NCI-H1105 treated with DMSO at 0.1 percent for 48 hours (cell line): ENCODE measurements at regions not wholly inside any gene's neighbourhood (a gene's known extent, or its start where the extent isn't known, plus 50 kb on each side); places are given as distances from the start of the nearest gene placed in this dataset.
"Not testable (repeated sequence)": the region's sequence is repeated elsewhere in the genome, so short reads cannot be mapped to it uniquely, and the experiment has no call there.

Source experiments
- DNase-seq: peaks from one replicate; lab custom pipeline; 2025; lab: John Stamatoyannopoulos, UW

DNA sequence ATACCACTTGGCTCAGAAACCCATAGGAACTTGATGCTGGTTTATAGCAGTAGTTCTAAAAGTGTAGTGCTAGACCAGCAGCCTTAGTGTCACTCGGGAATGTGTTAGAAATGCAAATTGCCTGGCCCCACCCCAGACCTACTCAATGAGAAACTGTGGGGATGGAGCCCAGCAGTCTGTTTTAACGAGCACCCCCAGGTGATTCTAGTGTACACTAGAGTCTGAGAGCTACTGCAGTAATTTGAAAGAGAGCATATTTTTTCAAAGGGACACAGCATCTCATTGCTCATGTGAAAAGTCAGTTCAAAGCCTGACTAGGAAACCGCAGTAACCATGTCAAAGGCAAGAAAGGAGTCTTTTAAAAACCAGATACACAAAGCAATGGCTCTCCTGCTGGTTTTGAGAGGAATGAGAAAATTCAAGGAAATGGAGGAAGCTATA, 313.4 kb downstream of the SQOR start:
- DNase-seq, result no peak

DNA sequence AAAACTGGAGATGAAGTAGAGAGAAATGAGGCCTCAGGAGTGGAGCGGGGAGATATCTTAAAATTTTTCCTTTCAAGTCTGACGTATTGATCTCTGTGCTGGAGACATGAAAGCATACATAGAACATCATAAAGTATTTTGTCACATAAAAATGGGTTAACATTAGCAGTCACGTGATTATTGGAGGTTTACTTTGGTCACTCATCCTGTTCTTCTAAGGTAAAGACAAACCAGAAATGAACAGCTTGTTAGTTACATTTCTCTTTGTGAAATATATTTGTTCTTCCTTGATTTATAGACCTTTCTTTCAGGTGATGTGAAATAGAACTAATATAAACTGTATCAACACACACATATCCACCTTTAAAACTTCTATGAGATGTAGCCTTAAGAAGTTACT, 324.1 kb downstream of the SQOR start:
- no peak for DNase-seq

DNA sequence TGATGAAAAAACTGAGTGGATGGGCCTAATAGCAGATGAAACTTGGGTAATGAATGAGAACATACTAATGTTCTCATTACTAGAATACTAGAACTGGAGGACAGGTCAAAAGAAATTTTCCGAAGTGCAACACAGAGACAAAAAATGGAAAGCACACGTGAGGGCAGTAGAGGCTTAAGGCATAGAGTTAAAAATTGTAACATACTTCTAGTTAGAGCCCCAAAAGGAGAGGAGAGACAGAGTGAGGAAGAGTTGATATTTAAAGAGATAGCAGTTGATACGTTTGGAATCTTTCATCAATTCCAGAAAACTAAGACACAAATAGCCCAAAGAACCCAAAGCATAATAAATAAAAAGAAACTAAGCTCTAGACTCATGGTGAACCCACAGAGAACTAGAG, 327.9 kb downstream of the SQOR start:
- no peak for DNase-seq

DNA sequence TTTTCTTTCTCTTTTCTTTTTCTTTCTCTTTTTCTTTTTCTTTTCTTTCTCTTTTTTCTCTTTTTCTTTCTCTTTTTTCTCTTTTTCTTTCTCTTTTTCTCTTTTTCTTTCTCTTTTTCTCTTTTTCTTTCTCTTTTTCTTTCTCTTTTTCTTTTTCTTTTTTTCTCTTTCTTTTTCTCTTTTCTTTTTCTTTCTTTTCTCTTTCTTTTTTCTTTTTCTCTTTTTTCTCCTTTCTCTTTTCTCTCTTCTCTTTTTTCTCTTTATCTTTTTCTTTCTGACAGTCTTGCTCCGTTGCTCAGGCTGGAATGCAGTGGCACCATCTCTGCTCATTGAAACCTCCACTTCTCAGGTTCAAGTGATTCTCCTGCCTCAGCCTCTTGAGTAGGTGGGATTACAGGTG, 335.7 kb downstream of the SQOR start:
- DNase-seq, result no peak

DNA sequence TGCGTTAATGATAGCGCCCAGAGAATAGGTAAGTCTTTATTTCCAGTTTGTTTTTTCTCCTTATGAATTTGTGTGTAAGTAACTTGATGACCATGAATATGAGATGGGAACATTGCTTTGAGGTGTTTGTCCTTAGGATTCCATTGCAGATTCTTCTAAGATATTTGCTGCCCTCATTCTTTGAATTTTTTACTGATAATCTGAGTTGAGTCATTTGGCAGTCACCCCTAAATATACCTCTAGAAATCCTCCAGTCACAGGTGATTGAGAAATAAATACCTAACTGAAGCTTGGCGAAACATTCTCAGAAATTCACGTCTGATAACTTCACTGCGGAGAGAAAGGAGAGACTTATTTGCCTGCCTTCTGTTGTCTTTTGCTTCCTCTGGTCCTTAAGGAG, 345.5 kb downstream of the SQOR start:
- no peak for DNase-seq

DNA sequence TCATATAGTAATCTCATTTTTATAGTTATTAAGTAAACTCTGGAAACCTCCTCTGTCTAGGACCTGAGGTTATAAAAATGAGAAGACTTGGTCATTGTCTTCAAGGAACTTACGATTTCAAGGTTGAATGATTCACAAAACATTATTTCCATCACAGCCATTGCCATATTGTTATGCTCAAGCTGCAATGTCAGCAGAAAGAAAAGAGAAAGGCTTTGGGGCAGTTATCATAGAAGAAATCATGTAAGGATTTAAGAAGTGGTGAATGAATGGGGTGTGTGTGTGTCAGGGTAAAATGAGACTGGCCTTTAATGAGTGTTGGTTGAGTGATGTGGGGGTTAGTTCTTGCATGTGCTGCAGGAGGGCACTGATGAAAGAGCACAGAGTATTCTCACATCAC, 346.8 kb downstream of the SQOR start:
- DNase-seq, result no peak

DNA sequence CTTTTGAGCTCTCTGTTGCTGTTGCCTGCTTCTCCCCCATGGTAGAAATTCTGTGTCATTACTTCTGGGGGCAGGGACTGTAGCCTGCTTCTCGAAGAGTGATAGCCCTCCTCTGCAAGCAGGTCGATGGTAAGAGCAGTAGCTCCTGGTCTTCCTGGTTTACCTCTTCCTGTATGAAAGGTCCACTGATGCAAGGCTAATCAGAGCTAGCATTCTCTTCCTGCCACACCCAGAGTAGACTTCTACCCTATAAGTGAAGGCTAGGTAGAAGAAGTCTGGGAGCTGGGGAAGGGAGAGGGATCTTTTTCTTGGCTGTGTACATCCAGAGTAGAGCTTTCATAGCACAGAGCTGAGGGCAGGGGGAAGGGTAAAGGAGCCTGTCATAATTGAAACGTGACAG, 357.0 kb downstream of the SQOR start:
- no peak for DNase-seq

DNA sequence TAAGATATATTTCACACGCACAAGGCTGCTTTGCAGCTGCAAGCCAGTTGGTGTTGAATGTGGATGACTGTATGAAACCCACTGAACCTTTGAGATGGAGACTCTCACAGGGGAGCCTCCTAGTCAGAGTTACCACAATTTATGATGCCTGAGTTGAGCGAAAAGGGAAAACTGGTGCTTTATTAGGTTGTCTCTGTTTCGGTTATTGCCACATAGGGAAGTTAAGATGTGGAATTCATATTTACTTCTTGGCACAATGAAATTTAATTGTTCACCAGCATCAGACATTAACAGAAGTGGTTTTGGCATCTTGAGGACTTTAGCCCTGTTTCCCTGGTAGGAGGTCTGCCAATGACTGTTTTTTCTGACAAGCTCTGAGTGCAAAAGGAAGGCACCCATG, 358.2 kb downstream of the SQOR start:
- DNase-seq, result no peak

DNA sequence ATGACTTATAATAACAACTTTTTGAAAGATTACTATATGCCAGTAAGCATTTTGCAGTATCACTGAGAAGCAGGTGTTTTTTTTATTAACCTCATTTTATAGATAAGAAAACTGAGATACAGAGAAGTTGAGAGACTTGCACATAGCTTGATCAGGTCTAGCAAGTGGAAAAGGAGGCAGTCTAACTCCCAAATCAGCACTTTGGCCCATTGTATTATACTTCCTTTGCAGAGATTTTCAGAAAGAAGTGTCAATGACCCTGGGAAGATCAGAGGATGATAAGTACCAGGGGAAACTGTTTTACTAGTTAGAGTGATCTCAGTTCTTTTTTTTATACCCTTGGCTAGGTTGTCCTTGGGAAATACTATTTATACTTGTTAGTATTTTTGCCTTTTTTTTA, 358.7 kb downstream of the SQOR start:
- no peak for DNase-seq

DNA sequence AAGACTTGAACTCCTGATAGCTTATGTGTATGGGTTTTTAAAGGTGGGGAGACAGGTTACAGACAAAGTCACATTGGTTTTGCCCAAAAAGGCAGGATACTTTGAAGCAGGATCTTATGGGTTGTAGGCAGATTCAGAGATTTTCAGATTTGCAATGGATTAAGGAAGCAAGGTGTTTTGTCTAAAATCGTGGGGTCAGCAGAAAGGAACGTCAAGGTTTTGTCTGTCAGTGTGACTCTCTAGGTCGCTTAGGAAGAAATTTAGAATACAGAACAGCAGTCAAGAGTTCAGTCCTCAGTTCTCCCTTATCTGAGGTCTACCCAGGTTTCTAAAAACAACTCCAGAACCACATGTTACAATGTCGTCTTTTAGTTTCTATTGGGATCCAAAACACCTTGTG, 361.0 kb downstream of the SQOR start:
- DNase-seq, result no peak

DNA sequence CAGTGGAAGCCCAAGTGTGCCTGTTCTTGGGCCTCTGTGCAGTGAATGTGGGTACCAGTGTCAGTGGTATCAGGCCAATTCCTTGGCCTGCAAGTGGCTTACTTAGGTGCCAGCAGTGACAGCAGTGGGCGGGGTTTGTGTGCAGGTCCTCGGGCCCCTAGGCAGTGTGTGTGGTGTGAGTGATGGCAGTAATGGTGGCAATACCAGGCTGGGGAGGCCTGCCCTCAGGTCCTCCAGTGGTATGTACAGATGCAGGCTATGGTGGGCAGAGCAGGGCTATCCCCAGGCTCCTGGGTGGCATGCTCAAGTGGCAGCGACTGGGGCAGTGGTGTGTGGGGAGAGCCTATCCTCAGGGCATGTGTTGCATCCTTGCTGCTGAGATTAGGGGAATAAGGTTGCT, 379.7 kb downstream of the SQOR start:
- no peak for DNase-seq

DNA sequence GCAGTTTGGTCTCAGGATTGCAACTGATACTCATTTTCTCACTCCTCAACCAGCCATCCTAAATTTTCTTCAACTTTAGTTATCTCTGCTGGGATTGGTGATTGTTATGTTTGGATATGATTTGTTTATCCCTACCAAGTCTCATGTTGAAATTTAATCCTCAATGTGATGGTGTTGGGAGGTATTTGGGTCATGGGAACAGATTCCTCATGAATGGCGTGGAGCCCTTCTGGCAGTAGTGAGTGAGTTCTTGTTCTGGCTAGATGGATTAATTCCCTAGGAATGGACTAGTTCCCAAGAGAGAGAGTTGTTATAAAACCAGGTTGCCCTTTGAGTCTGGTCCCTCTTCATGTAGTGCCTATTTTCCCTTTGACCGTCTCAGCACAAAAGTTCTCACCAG, 399.9 kb downstream of the SQOR start:
- no peak for DNase-seq

DNA sequence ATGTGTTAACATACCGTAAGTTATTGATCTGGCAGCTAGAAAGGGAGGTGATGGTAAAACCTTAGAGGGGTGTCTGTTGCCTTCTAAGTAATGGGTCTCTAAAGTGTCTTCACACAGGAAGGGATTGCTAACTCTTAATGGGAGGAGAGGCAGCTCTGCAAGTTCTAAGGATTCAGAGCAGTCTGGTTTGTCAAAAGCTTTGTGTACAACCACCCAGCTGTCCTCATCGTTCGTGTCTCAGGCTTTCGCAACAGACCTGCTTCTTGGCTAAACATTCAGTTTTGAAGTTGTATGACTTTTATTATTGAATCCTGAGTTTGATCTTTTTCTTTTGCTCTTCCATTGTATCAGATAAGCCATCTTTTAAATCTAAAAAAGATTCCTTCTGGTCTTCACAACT, 404.9 kb downstream of the SQOR start:
- no peak for DNase-seq

DNA sequence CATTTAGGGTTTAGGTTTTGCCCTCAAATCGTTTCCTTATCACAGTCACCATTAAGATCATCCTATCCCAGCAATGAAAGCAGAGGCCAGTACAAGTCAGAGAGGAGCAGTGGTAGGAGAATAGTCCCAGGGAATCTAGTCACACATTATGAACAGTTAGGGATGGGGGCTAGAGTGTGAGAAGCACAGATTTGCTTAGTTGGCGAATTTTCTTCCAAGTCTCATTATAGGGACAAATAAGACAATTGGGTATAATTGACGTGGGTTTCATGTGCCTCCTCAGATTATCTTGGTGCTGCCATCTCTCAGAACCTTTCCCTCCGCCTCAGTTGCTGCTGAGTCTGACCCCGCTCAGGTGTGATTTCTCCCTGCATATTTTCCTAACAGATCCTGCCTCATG, 407.1 kb downstream of the SQOR start:
- DNase-seq, result no peak

DNA sequence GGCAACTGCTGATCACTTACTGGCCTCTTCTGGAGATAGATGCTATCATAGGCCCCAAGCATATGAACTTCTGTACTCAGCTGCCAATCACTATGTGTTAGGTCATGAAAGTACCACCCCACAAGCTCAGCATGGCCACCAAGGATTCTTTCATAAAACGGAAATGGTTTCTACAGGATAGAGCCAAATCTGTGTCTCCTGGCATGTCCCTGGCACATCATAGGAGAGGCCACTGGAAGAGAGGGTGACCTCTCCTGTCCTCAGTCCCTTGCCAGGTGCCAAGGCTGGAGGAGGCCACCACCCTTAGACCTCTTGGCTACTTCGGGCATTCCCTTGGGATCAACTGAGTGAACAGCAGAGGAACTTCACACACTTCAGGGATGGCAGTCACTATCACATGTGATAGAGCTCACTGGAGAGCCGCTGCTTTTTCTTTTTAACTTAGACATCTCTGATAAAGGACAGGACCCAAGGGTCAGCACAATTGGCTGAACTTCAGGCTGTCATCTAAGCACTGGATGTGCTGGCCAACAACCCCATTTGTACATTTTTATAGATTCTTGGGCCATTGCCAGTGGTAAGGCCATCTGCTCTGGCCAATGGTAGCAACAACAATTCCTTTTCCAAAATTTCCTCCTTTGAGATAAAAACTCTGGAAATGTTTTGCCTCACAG, 425.2 kb downstream of the SQOR start:
- DNase-seq, result no peak

DNA sequence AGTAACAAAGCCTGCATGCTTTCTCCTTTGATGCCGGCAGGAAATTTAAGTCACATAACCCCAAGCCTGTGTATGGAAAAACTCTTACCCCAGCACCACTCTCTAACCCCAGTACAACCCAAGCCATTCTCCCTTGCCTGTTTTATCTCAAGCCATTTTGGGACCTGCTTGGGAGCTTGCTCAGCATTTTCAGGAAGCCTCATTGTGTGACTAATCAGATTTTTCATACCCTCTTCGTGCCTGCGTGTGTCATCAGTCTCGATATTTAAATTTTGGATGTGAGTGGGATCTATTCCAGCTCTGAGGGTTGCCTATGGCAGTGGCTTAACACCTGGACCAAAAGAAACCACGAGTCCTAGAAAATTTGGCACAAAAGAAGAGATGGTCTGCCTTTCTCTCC, 426.2 kb downstream of the SQOR start:
- no peak for DNase-seq

DNA sequence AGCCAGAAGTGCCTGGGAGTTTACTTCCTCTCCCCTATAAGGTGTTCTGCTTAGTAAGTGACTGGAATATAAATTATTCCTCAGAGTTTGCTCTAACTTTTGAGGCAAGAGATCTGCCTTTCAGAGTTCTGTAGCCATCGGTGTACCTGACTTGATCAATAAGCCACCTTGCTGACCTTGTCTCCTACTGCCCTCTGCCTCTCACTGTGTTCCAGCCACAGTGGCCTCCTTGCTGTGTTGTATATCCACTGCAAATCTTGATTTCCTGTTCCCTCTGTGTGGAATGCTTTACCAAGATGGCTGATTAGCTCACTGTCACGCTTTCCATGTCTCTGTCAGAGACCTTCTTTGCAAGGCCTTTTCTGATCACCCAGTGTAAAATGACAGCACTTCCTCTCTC, 442.4 kb downstream of the SQOR start:
- DNase-seq, result no peak

DNA sequence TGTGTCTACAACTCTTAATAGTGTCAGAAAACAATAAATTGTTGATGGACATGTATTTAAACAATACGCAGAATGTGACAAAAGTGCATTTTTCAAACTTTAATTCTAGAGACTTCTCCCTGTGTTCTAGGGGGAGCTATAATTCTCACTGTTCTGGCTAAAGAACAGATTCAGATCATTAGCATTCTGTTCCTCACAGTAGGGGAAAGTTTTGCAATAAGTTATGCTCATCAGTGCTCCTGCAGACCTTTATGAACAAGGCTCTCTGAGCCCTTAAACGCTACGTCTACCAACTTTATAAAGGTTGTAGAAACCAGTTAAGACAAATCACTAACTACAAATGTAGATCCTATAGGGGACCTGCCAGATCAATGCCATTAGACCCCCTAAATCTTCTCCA, 444.2 kb downstream of the SQOR start:
- no peak for DNase-seq

DNA sequence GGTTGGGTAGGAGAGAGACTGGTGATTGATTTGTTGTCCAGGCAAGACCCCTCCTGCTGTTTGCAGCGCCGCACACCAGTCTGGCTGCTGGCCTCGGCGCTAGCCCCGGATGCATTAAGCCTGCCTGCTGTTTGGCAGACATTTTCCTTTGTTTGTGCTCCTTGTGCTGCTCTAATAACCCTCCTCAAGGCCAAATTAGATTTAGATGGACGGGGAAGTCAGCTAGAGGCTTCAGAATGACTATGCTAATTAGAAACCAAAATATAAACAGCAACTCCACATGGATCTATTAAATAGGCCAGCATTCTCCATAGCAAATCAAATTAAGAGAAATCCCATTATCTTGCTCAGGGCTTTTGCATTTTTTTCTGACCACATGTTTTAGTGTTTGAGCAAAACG, 445.2 kb downstream of the SQOR start:
- peak; percentile 40 for DNase-seq

DNA sequence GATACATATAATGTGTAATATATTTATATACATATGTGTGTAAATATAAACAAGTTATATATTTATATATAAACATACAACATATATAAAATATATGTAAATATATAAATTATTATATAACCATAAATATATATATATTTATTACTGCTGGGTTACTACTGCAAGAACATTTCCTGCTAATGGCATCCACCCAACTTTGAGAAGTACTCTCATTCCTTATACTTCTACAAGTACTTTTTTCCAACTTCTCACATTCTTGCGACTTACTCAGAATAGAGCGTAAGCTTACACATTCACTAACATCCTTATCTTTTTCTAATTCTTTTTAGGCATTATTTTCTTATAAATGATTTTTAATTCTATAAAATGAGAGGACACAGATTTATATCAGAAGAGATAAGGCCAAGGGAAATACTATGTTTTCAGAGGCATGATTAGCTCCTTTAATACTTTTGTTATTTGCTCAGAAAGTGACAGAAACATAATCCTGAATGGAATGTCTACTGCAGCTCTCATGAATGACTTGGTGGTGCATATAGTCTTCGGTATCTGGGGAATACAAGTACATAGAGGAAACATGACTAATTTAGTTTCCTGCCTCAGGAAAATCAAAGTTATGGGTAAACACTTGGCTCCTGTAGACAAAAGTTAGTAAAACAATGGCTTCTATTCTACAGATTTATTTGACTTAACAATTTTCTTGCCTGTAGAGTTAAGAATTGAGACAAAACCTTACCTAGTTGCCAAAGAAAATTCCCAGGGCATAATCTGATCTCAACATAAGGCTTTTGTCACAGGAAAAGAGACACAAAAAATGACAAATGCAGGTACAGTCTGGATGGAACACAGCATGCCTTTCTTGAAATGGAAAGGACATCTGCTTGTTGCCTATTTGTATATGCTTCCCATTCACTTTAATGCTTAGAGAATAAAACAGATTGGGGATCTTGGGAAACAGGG, 453.9 kb downstream of the SQOR start:
- no peak for DNase-seq

DNA sequence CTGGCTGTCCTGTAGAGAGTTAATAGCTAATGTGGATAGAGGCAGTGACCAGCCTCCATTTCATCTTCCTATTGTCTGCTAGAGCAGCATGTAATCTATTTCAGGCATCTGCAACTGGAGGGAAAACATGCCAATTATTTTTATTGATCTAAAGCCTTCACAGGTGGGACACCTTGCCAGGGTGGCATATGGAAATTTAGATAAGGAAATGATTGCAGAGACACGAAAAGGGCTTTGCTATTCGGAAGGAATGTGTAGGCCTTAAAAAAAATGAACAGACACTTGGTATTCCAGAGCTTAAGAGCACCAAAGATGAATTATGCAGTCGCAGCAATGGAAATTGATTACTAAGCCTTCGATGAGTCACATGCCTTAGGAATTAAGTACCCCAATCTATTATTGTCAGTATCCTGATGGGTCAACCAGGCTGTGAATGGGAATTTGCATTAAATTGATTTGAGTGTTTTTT, 454.7 kb downstream of the SQOR start:
- DNase-seq, result no peak

DNA sequence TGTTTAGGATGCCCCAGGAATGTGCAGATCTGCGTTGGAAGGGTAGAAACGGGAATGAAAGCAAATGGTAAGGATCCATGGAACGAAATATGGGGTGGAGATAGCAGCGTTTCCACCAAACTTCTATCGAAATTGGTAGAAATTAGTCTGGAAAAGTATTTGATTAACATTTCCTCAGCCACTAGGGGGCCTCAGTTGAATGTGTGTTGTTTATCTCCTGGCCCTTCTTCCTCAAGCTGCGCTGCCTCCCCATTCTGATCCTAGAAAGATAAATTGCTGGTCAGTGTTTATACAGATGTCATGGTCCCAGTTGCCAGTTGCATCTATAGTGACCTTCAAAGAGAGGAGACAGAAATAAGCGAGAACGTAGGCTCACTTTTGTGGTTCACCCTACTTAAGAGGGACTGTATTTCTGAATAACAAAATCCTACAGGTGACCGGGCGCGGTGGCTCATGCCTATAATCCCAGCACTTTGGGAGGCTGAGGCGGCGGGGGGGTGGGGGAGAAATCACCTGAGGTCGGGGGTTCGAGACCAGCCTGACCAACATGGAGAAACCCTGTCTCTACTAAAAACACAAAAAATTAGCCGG, 457.1 kb downstream of the SQOR start:
- DNase-seq, result peak; percentile 38

DNA sequence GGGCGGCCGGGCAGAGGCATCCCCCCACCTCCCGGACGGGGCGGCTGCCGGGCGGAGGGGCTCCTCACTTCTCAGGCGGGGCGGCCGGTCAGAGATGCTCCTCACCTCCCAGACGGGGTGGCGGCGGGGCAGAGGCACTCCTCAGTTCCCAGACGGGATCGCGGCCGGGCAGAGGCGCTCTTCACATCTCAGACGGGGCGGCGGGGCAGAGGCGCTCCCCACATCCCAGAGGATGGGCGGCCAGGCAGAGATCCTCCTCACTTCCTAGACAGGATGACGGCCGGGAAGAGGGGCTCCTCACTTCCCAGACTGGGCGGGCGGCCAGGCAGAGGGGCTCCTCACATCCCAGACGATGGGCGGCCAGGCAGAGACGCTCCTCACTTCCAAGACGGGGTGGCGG, 463.2 kb downstream of the SQOR start:
- DNase-seq, result not testable (repeated sequence)
